ENCODE measurements at regions not wholly inside any gene's neighbourhood (a gene's known extent, or its start where the extent isn't known, plus 50 kb on each side); places are given as distances from the start of the nearest gene placed in this dataset.

GRCh38 chr22:49424893-49425270 is 402.8 kb downstream of the BRD1 start:
- TF ChIP-seq CTCF (IDR thresholded peaks at IDR 0.05) = no peak
- TF ChIP-seq EP300 (IDR thresholded peaks at IDR 0.05) = no peak
- no peak for TF ChIP-seq POLR2A (IDR thresholded peaks at IDR 0.05)

Measured in tibial nerve (tissue), 4 donors.